Smooth muscle cell (in vitro differentiated cells): ENCODE measurements at regions not wholly inside any gene's neighbourhood (a gene's known extent, or its start where the extent isn't known, plus 50 kb on each side); places are given as distances from the start of the nearest gene placed in this dataset.

Experiments
- DNase-seq: peaks from one replicate; lab custom pipeline; 2025; ENCODE audit not compliant: unreplicated experiment; lab: John Stamatoyannopoulos, UW
- H2AFZ ChIP-seq: fragments of 200-600 bp; sonication (generic); 2 replicates; pipeline ENCODE4 v1.6.0; 2016; ENCODE audit warnings: antibody characterized with exemption, low read depth, mild to moderate bottlenecking
- H3F3A ChIP-seq: fragments of 200-600 bp; sonication (generic); 2 replicates; pipeline ENCODE4 v1.6.0; 2017; ENCODE audit warnings: antibody characterized with exemption, low read depth
- H3K27ac ChIP-seq: fragments of 200-600 bp; sonication (generic); 2 replicates; pipeline ENCODE4 v1.5.1; 2016; ENCODE audit warnings: low read depth, mild to moderate bottlenecking
- H3K27me3 ChIP-seq: fragments of 200-600 bp; sonication (generic); 2 replicates; pipeline ENCODE4 v1.6.1; 2016; ENCODE audit warnings: low read depth, mild to moderate bottlenecking
- H3K36me3 ChIP-seq: fragments of 200-600 bp; sonication (generic); 2 replicates; pipeline ENCODE4 v1.5.1; 2016; ENCODE audit warnings: low read depth
- H3K4me1 ChIP-seq: fragments of 200-600 bp; sonication (generic); 2 replicates; pipeline ENCODE4 v1.5.1; 2016; ENCODE audit warnings: low read depth
- H3K4me2 ChIP-seq: fragments of 200-600 bp; sonication (generic); 2 replicates; pipeline ENCODE4 v1.6.0; 2016; ENCODE audit warnings: mild to moderate bottlenecking
- H3K4me3 ChIP-seq: fragments of 200-600 bp; sonication (generic); 2 replicates; pipeline ENCODE4 v1.5.1; 2016; ENCODE audit warnings: mild to moderate bottlenecking
- H3K79me2 ChIP-seq: fragments of 200-600 bp; sonication (generic); 2 replicates; pipeline ENCODE4 v1.6.0; 2016; ENCODE audit warnings: low read depth, mild to moderate bottlenecking
- H3K9ac ChIP-seq: fragments of 200-600 bp; sonication (generic); 2 replicates; pipeline ENCODE4 v1.6.0; 2016; ENCODE audit warnings: low read depth
- H3K9me3 ChIP-seq: fragments of 200-600 bp; sonication (generic); replicated peaks from 2 replicates; pipeline ENCODE4 v1.5.1; 2016; ENCODE audit warnings: low read depth
- H4K20me1 ChIP-seq: fragments of 200-600 bp; sonication (generic); 2 replicates; pipeline ENCODE4 v1.6.0; 2016; ENCODE audit warnings: low read depth
- WGBS: methylation state at CpG from one replicate; pipeline ENCODE4 v1.1.7; 2016; ENCODE audit warnings: low lambda C conversion rate; 5-methylcytosine and 5-hydroxymethylcytosine counted together
- TF ChIP-seq, protein P1 (sequence below): fragments of 200-600 bp; sonication (generic); IDR thresholded peaks from 2 replicates; pipeline ENCODE4 v1.5.1; 2017; ENCODE audit warnings: borderline replicate concordance, mild to moderate bottlenecking, antibody characterized with exemption; ENCODE audit not compliant: insufficient read depth, poor library complexity, severe bottlenecking

DNA sequence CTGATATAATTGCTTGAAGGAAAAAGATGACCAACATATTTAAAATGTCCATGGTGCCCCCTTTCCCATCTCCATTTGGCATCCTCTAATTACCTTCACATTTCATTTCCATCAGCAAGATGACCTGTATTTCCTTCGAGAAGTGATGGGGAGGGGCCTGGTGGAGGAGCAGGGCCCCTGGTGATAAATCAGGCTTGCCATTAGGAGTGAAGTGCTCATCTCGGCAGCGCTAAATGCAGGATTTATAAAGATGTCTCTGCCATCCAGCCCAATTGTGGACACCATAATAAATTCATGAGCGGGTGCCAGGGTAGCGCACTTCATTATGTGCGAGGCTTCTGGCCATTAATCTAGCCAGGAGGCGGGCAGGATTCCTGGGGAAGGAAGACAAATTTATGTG is 101.5 kb upstream of the IRX6 start:
- WGBS: 82% methylated on average over 7 of the region's 7 CpGs
- Histone ChIP-seq H3K36me3 (no peaks in the 10 kb centered on the region), H4K20me1 (no peaks in the 10 kb centered on the region), H3K27me3 (peaks cover 5% of the 10 kb centered on the region), H3K79me2 (no peaks in the 10 kb centered on the region), H3K9ac (no peak overlapping the region), H3K9me3 (no peaks in the 10 kb centered on the region), H3K27ac (no peak overlapping the region), H3K4me3 (no peak overlapping the region), H3F3A (no peaks in the 10 kb centered on the region), H3K4me2 (no peak overlapping the region), H3K4me1 (no peaks in the 10 kb centered on the region), H2AFZ (no peak overlapping the region)
- TF ChIP-seq, protein P1, sequence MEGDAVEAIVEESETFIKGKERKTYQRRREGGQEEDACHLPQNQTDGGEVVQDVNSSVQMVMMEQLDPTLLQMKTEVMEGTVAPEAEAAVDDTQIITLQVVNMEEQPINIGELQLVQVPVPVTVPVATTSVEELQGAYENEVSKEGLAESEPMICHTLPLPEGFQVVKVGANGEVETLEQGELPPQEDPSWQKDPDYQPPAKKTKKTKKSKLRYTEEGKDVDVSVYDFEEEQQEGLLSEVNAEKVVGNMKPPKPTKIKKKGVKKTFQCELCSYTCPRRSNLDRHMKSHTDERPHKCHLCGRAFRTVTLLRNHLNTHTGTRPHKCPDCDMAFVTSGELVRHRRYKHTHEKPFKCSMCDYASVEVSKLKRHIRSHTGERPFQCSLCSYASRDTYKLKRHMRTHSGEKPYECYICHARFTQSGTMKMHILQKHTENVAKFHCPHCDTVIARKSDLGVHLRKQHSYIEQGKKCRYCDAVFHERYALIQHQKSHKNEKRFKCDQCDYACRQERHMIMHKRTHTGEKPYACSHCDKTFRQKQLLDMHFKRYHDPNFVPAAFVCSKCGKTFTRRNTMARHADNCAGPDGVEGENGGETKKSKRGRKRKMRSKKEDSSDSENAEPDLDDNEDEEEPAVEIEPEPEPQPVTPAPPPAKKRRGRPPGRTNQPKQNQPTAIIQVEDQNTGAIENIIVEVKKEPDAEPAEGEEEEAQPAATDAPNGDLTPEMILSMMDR: no peak
- DNase-seq: no peak

DNA sequence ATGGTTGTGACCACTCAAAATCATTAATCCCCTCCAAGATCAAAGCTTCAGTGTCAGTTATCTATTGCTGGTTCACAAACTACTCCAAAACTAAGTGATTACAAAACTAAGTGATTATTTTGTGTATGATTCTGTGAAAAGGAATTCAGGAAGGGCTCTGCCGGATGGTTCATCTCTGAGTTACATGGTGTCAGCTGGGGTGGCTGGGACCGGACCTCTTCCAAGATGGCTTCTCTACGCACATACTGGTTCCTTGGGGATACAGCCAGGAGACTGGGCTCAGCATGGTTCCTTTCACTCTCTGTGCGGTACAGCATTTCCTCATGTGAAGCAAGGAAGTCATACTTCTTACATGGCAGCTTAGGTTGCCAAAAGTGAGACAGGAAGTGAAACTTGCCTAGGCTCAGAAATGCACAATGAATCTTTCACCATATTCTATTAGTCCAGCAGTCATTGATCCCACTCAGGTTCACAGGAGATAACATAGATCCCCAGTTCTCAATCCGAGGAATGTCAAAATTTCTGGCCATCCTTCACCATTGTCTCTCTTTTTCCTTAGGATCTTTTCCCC is 97.9 kb upstream of the IRX6 start:
- Histone ChIP-seq H3K79me2 (no peaks in the 10 kb centered on the region), H3K4me1 (no peaks in the 10 kb centered on the region), H3K9ac (no peak overlapping the region), H4K20me1 (no peaks in the 10 kb centered on the region), H3K27ac (no peak overlapping the region), H2AFZ (no peak overlapping the region), H3K4me2 (no peak overlapping the region), H3K4me3 (no peak overlapping the region), H3K27me3 (peaks cover 10% of the 10 kb centered on the region), H3F3A (no peaks in the 10 kb centered on the region), H3K36me3 (no peaks in the 10 kb centered on the region), H3K9me3 (no peaks in the 10 kb centered on the region)
- TF ChIP-seq, protein P1: no peak
- DNase-seq: no peak
- WGBS: 94% methylated on average over 5 of the region's 5 CpGs

DNA sequence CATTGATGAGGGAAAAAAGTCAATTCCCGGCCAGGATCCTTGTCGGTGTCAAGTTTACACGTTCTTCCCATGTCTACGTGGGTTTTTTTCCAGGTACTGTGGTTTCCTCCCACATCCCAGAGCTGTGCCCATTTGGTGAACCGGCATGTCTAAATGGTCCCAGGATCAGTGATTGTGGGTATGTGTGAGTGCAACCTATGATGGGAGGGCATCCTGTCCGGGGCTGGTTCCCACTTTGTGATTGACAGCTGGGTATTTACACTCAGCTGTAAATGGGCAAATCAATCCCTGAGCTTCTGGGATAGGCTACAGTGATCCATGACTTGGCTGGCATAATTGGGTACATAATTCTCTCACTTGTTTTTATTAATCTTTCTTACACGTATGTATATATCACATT is 91.2 kb upstream of the IRX6 start:
- no peak for DNase-seq
- Histone ChIP-seq H3K4me2 (no peak overlapping the region), H3K27me3 (peaks cover 24% of the 10 kb centered on the region), H3K4me1 (no peaks in the 10 kb centered on the region), H3K79me2 (no peaks in the 10 kb centered on the region), H3K27ac (no peak overlapping the region), H3K36me3 (no peaks in the 10 kb centered on the region), H2AFZ (no peak overlapping the region), H3K9me3 (no peaks in the 10 kb centered on the region), H3K9ac (no peak overlapping the region), H3F3A (no peaks in the 10 kb centered on the region), H4K20me1 (no peaks in the 10 kb centered on the region), H3K4me3 (no peak overlapping the region)
- TF ChIP-seq, protein P1: no peak
- WGBS: 90% methylated on average over 7 of the region's 7 CpGs

- Histone ChIP-seq H3K79me2 (no peaks in the 10 kb centered on the region), H3K27ac (no peak overlapping the region), H4K20me1 (no peaks in the 10 kb centered on the region), H3K36me3 (no peaks in the 10 kb centered on the region), H3F3A (no peaks in the 10 kb centered on the region), H2AFZ (no peak overlapping the region), H3K27me3 (peaks cover 28% of the 10 kb centered on the region), H3K4me1 (no peaks in the 10 kb centered on the region), H3K4me2 (no peak overlapping the region), H3K4me3 (no peak overlapping the region), H3K9me3 (no peaks in the 10 kb centered on the region), H3K9ac (no peak overlapping the region)
- 42% methylated on average over 1 of the region's 1 CpG for WGBS
- DNase-seq: no peak
- TF ChIP-seq, protein P1: no peak
Observed at GRCh38 chr16:55233464-55233863, 90.5 kb upstream of the IRX6 start.
